MCF 10A (cell line): ENCODE measurements at regions not wholly inside any gene's neighbourhood (a gene's known extent, or its start where the extent isn't known, plus 50 kb on each side); places are given as distances from the start of the nearest gene placed in this dataset.

Experiments
- BruUV-seq: library from RNA; stranded (reverse); fragments of 400-500 nt; replicated peaks from 2 replicates; lab custom pipeline; 2021; lab: Mats Ljungman, UMichigan
- CTCF ChIA-PET: fragments of 300-600 bp; sonication (Branson Sonifier 250); formaldehyde crosslinking; extraction: SDS; loops from one replicate; lab custom pipeline; 2021; ENCODE audit warnings: antibody characterized with exemption, inconsistent platforms; lab: Yijun Ruan, JAX
- POLR2A ChIA-PET: fragments of 300-600, 350-650 bp; sonication (Branson Sonifier 250); formaldehyde crosslinking; extraction: SDS; loops from one replicate; lab custom pipeline; 2020; ENCODE audit warnings: antibody characterized with exemption, inconsistent platforms; lab: Yijun Ruan, JAX
- DNase-seq: peaks from one replicate; pipeline ENCODE4 v3.0.0-alpha.2; 2018; ENCODE audit not compliant: unreplicated experiment
- H3K27ac Mint-ChIP-seq: one replicate; pipeline ENCODE4 v1.8.0; 2022; ENCODE audit warnings: mild to moderate bottlenecking, low read depth, mixed read lengths; ENCODE audit not compliant: unreplicated experiment
- H3K27me3 Mint-ChIP-seq: one replicate; pipeline ENCODE4 v1.8.0; 2022; ENCODE audit warnings: mixed read lengths; ENCODE audit not compliant: insufficient read depth, unreplicated experiment
- H3K36me3 Mint-ChIP-seq: one replicate; pipeline ENCODE4 v1.8.0; 2022; ENCODE audit warnings: mild to moderate bottlenecking, moderate library complexity, mixed read lengths; ENCODE audit not compliant: insufficient read depth, unreplicated experiment
- H3K4me1 Mint-ChIP-seq: one replicate; pipeline ENCODE4 v1.8.0; 2022; ENCODE audit warnings: mixed read lengths; ENCODE audit not compliant: insufficient read depth, unreplicated experiment
- H3K4me3 Mint-ChIP-seq: one replicate; pipeline ENCODE4 v1.8.0; 2022; ENCODE audit warnings: mild to moderate bottlenecking, moderate library complexity, mixed read lengths; ENCODE audit not compliant: unreplicated experiment
- H3K9me3 Mint-ChIP-seq: one replicate; pipeline ENCODE4 v1.8.0; 2022; ENCODE audit warnings: mixed read lengths; ENCODE audit not compliant: unreplicated experiment
- intact Hi-C: fragments of 100-400 bp; cut with micrococcal nuclease; formaldehyde crosslinking; loops from 2 replicates; pipeline ENCODE4 v1.14.1; 2022
- TF ChIP-seq, protein P1 (sequence below): fragments of 200-600 bp; IDR thresholded peaks from one replicate; pipeline ENCODE4 v1.8.0; 2022; ENCODE audit warnings: antibody characterized with exemption, mild to moderate bottlenecking; ENCODE audit not compliant: unreplicated experiment

DNA sequence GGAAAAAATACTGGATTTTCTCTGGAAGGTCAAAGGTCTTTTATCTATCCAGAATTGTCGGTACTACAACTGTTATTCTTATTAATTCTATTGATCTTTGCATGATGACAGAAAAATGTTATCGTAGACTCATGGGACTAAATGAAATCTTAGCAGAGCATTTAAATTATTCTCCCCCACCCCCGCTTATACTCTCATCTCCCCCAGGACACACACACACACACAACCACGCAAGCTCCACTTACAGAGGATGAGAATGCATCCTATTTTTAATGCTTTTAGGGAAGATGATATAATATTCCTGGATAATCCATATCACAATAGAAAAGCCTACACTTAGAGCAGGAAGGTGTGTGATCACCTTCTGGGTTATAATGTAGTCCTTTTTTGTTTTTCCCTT is 91.9 kb upstream of the STARD13 start:
- BruUV-seq: no TSS peak
- ChIA-PET CTCF (no interaction called here), POLR2A (no interaction called here)
- H3K4me1 Mint-ChIP-seq: no peaks in the 10 kb centered on the region
- TF ChIP-seq, protein P1, sequence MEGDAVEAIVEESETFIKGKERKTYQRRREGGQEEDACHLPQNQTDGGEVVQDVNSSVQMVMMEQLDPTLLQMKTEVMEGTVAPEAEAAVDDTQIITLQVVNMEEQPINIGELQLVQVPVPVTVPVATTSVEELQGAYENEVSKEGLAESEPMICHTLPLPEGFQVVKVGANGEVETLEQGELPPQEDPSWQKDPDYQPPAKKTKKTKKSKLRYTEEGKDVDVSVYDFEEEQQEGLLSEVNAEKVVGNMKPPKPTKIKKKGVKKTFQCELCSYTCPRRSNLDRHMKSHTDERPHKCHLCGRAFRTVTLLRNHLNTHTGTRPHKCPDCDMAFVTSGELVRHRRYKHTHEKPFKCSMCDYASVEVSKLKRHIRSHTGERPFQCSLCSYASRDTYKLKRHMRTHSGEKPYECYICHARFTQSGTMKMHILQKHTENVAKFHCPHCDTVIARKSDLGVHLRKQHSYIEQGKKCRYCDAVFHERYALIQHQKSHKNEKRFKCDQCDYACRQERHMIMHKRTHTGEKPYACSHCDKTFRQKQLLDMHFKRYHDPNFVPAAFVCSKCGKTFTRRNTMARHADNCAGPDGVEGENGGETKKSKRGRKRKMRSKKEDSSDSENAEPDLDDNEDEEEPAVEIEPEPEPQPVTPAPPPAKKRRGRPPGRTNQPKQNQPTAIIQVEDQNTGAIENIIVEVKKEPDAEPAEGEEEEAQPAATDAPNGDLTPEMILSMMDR: no peak
- no peaks in the 10 kb centered on the region for H3K27me3 Mint-ChIP-seq
- intact Hi-C loops: no loop called here
- no peaks in the 10 kb centered on the region for H3K36me3 Mint-ChIP-seq
- no peak overlapping the region for H3K27ac Mint-ChIP-seq
- H3K9me3 Mint-ChIP-seq: no peaks in the 10 kb centered on the region
- DNase-seq: no peak
- no peak overlapping the region for H3K4me3 Mint-ChIP-seq

GRCh38 chr13:33377825-33378224 is 92.3 kb upstream of the STARD13 start:
- Mint-ChIP-seq H3K27ac (no peak overlapping the region), H3K9me3 (no peaks in the 10 kb centered on the region), H3K27me3 (no peaks in the 10 kb centered on the region), H3K36me3 (no peaks in the 10 kb centered on the region), H3K4me1 (no peaks in the 10 kb centered on the region), H3K4me3 (no peak overlapping the region)
- POLR2A ChIA-PET: no interaction called here
- DNase-seq: no peak
- intact Hi-C loops: no loop called here
- CTCF ChIA-PET: no interaction called here
- TF ChIP-seq, protein P1: no peak
- BruUV-seq: no TSS peak

DNA sequence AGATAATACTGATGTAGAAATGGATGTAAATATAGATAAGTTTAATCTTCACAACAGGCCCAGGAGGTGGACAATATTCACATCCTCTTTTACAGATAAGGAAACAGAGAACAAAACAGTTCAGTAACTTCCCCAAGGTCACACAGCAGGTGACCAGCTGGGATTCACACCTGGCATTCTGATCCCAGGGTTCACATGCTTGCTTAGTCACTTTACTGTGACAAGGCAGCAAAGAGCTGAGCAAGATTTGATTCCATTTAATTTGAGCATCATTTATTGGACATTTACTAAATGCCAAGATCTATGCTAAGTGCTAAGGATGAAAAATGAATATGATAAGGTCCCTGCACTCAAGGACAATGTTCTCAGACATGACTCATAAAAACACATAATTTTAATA is 94.1 kb upstream of the STARD13 start:
- H3K4me3 Mint-ChIP-seq: no peak overlapping the region
- DNase-seq: no peak
- no TSS peak for BruUV-seq
- ChIA-PET POLR2A (no interaction called here), CTCF (no interaction called here)
- TF ChIP-seq, protein P1: no peak
- intact Hi-C loops: no loop called here
- H3K9me3 Mint-ChIP-seq: no peaks in the 10 kb centered on the region
- H3K27ac Mint-ChIP-seq: no peak overlapping the region
- H3K27me3 Mint-ChIP-seq: no peaks in the 10 kb centered on the region
- no peaks in the 10 kb centered on the region for H3K36me3 Mint-ChIP-seq
- no peaks in the 10 kb centered on the region for H3K4me1 Mint-ChIP-seq

DNA sequence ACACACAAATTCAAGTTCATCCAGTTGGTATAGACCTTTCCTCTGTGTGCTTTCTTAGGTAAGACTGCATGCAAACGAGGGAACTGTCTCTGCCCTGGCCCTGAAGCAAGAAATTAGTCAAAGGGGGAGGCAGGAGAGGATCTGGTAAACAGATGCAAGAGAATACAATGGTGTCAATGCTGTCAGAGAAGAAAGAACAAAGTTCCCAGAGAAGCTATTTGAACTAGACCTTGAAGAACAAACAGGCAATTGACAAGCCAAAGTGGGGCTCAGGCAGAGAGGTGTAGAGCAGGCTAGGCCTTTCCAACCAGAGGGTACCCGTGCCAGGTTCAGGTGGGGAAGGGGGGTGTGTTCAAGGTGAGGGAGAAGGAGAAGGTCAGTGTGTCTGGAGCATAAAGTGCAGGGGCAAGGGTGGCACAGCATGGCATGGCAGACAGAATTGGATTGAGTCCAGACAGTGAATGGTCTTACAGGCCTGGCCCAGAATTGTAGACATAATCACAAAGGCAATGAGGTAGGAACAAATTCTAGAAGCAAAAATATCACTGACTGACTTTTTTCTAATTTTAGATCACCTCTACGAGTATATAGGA is 95.0 kb upstream of the STARD13 start:
- Mint-ChIP-seq H3K4me1 (no peaks in the 10 kb centered on the region), H3K27ac (no peak overlapping the region), H3K9me3 (no peaks in the 10 kb centered on the region), H3K4me3 (no peak overlapping the region), H3K36me3 (no peaks in the 10 kb centered on the region), H3K27me3 (no peaks in the 10 kb centered on the region)
- TF ChIP-seq, protein P1: no peak
- ChIA-PET POLR2A (no interaction called here), CTCF (no interaction called here)
- intact Hi-C loops: no loop called here
- no TSS peak for BruUV-seq
- no peak for DNase-seq
